ENCODE measurements at regions not wholly inside any gene's neighbourhood (a gene's known extent, or its start where the extent isn't known, plus 50 kb on each side); places are given as distances from the start of the nearest gene placed in this dataset.
"Not testable (repeated sequence)": the region's sequence is repeated elsewhere in the genome, so short reads cannot be mapped to it uniquely, and the experiment has no call there.

DNA sequence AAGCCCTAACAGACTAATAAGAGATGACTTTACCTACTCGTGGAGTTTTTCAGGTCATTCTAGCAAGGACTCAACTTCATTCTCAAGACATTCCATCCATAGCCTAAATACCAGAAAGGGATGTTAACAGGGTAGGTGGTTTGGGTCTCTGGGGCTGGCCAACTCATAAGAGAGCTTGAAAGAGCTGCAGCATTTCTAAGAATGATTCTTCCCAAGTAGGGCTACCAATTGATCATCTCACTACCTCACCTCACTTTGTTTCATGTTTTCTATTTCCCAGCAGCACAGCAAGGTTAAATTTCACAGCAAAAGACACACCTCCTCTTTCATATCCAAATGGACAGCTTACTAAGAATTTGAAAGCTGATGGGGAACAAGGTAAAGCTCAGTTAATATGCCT, 614.8 kb upstream of the DIPK2B start:
- no peak for DNase-seq (ENCODE audit: low spot score)

DNA sequence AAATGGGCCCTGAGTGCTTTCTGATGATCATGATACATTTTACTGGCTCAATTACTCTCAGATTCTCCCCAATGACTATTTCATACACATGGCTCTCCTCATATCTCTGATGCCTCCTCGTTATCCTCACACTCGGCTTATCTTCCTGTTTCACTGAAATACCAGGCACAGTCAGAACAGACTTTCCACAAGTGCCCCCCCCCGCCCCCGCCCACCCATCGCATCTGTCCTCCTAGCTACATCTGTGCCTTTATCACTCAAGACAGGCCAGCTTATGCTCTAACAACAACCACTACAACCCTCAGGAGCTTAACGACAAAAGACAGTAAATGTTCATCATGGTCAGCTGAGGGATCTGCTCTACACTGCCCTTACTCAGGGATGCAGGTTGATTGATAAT, 610.6 kb upstream of the DIPK2B start:
- DNase-seq (ENCODE audit: low spot score) = no peak

DNA sequence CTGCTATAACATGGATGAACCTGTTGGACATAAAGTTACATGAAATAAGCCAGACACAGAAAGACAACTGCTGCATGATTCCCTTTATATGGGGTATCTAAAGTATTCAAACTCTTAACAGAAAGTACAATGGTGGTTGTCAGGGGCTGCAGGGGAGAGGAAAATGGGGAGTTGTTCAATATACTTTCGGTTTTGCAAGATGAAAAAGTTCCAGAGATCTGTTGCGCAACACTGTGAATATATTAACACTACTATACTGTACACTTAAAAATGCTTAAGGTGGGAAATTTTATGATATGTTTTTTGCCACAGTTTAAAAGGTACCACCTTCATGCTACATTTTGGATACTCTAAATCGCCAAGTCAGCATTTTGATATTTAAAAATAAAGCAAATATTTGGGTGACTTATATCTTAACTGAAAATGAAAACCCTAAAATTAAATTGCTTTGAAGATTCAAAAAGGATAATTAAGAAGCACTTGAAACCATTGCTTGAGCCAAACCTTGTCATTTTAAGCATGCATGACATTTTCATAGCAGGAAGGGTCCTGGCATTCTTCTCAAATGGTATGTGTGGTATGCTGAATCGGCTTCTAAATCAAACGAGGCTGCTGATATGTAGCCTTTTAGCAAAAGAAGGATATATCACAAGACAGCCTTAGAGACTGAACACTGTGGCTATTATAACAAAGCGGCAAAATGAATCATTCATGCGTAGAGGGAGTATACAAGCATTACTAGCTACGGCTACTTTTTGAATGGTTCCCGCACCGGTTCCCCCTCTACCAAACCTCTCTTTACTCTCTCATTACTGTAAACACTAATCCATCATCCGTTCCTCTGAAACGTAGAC, 607.1 kb upstream of the DIPK2B start:
- no peak for DNase-seq (ENCODE audit: low spot score)

DNA sequence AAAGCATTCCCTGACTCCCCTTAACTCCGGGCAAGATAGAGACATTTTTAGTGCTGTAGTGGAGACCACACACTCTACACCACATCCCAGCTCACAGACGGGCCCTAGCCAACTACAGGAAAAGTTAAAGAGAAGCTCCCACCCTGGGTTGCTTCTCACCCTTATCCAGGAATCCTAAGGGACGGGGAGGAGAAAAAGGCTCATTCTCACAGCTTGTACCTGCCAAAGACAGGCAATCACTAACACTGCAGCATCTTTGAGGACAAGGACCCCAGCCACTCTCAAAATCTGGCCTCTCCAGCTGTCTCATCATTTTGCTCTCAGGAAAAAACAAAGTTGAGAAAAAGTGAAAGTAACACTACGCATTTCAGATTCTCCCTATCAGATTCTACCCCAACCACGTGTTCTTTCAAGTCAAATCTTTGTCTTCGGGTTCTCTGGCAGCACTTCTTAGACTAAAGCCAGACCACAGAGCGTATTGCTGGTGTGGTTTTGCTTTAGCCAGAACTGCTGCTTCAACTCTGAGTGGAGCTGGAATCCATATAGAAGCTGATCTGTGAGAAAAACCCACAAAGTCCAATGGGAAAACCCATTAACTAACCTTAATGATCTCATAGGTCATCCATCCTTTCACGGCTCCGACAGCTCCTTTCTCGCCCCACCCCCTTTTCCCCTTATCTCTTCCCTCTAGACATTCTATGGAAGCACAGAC, 605.9 kb upstream of the DIPK2B start:
- peak; percentile 36 for DNase-seq (ENCODE audit: low spot score)

DNA sequence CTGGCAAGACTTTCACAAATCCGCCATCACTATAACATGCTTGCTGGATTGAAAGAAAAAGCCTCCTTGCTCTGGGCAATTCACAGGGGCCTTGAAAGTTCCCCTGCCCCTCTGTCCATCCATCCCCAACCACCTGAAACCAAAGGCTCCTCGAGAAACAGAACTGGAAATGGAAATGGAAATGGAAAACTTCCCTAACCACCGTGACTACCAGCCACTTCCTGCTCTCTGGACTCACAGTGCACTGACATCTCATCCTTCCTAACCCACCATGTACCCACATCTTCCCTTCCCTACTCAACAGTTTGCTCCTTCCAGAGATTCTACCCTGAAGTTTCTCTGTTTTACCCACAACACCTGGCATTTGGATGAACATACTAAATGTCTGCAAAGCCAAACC, 603.6 kb upstream of the DIPK2B start:
- no peak for DNase-seq (ENCODE audit: low spot score)

DNA sequence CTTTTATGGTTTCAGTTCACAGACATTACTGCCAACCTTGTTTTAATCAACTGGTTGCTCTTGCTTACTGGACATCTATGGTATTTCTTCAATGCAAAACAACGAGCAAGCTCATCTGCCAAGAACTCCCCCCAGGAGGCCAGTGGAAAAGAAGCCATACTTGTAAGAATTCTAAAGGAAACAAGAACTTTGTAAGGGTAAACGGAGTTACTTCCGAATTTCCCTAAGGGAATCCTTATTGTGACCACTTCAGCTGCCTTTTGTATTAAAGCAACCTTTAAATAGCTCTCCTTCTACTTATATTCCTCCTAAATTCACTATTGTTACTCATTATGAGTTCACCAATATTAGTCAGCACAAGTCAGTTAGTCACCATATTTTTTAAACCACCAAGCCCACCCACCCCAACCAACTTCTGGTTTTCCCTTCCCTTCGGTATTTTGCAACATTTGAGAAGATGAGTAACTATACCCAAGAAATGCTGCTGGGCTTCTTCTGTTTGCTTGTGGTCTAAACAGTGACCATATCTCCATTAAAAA, 602.8 kb upstream of the DIPK2B start:
- DNase-seq (ENCODE audit: low spot score) = peak; percentile 46

DNA sequence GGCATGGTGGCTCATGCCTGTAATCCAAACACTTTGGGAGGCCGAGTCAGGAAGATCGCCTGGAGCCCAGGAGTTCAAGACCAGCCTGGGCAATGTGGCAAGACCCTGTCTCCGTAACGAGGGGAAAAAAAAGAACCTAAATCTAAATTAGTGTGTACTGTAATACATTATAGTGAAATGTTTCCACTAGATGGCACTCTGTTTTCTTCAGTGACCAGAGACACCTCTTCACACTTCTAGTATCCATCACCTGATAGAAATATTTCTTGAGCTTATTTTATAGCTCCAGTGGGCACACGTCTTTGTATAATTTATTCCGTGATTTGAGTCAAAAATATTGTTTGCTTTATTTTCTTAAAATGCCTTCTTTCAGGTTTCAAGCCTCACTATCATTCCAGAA, 600.9 kb upstream of the DIPK2B start:
- no peak for DNase-seq (ENCODE audit: low spot score)

DNA sequence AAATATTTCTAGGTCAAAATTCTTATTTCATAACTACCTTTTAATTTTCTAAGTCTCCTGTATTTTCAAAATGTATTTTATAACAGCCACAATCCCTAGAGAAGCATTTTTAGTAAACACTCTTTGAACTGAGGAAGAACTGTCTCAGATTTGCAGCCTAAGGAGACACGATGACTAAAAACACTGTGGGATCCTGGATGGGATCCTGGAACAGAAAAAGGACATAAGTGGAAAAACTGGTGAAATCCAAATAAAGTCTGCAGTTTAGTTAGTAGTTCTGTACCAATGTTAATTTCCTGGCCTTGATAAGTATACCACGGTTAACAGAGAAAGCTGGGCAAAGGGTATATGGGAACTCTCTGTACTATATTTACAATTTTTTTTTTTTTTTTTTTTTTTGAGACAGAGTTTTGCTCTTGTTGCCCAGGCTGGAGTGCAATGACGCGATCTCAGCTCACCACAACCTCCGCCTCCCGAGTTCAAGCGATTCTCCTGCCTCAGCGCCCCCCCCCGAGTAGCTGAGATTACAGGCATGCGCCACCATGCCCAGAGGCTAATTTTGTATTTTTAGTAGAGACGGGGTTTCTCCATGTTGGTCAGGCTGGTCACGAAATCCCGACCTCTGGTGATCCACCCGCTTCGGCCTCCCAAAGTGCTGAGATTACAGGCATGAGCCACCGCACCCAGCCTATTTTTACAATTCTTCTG, 600.2 kb upstream of the DIPK2B start:
- DNase-seq (ENCODE audit: low spot score) = not testable (repeated sequence)

DNA sequence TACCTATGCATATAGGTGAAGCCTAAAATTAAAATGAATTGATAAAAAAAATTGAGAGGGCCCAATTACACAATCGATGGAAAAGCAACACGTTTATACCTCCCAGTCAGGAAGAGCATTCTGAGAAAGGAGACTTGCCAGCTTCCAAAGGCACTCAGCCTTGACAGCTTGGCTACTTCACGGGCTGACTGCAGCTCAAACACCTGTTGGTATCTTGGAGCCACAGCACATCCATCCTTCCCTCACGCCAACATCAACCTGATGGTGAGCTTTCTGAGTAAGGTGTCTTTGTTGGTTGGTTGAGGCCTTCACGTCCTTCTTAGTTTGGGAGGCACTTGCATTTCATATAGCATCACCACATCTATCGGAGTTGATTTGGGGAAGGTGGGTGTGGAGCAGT, 598.9 kb upstream of the DIPK2B start:
- no peak for DNase-seq (ENCODE audit: low spot score)

DNA sequence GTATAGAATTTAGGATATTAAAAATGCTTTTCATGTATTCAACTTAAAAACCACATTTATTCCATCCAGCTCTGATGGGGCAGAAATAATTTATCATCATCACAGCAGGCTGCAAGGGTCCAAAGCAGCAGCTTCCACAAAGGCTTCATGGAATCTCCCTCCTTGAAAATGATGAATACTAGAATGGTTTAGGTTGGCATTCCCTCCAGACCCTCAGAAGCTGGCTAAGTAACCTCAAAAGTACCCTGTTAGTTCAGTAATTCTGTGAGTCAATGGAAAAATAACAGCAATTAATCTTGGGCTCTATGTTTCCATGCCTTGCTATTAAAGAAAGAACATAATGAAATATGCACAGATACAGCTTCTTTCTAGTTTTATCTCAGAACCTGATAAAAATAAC, 594.9 kb upstream of the DIPK2B start:
- no peak for DNase-seq (ENCODE audit: low spot score)

DNA sequence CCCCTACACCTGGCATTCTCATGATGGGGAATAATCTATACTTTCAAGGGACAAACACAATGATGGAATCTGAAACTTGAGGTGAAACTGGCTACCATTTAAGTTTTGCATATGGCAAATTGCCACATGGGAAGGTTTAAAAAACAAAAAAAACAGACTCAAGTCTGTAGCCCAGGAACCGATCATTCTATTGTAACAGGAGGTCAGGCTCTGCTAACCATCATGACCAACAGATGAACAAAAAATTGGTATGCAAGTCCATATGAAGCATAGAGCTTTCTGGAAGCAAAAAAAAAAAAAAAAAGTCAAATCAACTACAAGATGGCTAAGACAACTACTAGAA, 594.3 kb upstream of the DIPK2B start:
- no peak for DNase-seq (ENCODE audit: low spot score)

DNA sequence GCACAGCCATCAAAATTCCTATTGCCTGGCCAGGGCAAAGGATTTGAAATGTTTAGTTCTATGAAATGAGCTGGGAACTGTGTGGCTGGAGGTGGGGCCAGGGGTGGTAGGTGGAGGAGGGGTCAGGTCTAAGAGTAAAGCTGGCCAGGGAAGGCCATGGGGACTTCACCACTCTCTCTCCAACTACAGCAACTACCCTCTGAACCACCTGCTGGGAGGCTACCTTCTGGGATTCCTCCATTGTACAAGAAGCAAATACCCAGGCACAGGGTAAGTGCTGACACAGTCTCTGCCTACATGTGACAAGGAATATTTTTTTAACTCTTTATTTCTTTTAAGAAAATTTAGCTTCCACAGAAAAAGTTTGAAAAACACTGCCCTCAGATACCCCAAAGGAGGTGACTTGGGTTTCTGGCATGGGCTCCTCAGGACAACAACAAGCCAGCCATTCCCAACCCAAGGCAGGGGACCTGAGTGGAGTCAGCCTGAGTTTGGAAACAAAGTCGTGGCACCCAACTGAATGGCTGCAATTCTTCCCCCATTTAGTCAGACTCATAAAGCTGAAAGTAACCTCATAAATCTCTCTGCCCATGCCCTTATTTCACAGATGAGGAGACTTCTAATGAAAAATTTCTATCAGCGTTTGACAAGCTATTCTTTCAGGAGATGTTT, 593.8 kb upstream of the DIPK2B start:
- no peak for DNase-seq (ENCODE audit: low spot score)

DNA sequence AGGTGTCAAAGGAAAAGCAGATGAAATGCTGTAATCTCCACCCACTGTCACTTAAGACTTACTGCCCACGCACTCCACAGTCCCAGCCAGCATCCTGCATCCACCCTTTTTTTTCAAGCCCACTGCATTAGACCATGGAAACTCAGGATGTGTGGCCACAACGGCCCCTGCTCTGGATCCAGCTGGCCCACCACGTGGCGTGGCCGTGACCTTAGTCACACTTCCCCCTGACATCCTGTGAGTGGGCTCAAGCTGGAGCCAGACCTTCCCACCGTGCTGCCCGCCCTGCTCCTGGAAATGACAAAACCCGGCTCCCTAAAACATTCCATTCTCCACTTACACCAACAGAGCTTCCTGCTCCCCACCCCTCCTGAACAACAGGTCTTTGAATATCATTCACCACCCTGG, 588.3 kb upstream of the DIPK2B start:
- no peak for DNase-seq (ENCODE audit: low spot score)

DNA sequence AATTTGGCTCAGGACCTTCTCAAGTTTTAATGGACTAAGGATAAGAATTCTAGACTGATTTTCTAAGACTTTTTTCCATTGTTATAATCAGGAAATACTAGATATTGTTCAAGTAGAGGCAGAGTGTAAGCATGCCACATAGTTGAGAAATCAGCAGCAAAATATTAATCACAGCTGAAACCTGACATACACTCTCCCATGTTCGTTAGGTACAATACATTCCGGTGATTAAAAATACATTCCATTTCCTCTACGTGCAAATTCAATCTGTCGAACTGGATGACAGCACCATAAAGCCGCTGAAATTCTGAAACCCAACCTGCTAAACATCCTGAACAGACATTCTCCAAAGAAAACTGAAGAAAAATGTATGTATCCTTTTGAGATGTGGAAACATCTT, 587.6 kb upstream of the DIPK2B start:
- no peak for DNase-seq (ENCODE audit: low spot score)

DNA sequence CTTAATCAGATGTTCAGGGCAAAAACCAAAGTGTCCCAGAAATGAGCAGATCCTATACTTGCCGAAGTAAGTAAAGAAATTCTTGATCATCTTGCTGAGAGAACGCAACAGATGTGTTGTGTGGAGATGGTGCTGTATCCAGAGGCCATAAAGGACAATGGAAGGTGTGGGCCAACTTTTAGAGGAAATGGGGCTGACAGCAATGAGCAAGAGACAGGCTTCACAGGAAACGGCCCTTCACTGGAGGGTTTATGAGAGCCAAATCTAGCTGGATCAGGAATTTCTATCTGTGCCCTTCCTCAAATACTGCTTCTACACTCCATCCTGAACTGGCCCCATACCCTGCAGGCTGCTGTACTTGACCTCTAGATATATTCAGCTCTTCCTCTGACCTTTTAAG, 583.9 kb upstream of the DIPK2B start:
- no peak for DNase-seq (ENCODE audit: low spot score)

DNA sequence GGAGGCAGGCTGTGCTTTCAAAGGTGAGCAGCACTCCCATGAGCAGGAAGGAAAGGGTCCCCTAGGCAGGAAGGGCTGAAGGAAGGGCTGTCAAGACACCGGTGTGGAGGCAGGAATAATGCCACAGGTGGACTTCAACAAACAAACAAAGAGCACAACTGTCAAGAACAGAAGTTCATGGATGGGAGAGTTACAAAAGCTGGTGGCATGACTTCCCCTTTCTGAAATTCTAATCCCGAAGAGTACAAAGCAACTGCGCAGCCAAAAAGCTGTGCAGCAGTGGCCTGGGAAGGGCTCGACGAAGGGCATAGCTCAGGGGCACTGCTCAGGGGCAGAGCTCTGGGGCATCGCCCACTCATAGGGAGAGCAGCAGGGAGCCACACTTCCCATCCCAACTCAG, 582.3 kb upstream of the DIPK2B start:
- no peak for DNase-seq (ENCODE audit: low spot score)

DNA sequence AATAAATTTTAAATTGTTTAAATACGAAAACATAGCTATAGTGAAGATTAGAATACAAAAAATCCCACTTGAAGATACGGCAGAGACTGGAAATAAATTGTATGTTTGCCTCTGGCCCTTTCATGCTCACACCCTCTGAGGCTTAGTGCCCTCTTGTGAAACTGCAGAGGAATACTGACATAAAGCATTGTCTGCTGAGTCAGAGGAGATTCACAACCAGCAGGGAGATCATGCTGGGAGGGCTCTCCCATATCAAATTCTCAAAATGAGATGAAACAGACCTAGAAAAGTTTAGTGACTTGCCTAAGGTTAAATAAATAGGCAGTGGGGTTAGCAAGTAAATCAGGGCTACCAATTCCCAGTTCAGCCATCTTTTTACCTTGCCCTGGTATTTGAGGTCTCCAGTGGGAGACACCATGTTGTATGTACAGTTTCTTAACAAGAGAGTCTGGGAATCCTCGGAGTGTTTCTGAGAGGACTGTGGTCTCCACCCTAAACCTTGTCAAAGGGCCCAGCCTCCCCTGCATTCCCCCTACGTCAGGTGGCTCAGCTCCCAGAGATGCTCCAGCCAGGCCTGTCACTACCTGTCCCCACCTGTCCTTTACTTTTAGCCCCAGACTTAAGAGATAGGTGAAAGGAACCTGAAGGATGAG, 581.4 kb upstream of the DIPK2B start:
- peak; percentile 52 for DNase-seq (ENCODE audit: low spot score)

DNA sequence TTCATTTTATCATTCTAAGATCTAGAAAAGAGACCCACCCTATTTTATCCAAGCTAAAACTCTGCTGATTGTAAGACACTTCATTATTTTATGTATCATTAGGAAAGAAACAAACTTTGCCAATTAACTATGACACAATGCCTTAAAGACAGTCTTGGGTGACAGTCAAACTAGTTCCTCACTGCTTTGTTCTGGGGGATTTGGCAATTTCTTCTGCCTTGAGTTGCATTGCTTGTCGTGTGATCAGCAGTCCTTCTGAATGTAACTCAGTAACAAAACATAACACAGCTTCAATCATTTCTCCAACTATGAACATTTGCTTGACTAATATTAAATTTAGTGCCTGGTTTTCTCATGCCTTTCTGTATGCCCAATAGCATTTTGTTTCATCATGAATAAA, 577.9 kb upstream of the DIPK2B start:
- no peak for DNase-seq (ENCODE audit: low spot score)

DNA sequence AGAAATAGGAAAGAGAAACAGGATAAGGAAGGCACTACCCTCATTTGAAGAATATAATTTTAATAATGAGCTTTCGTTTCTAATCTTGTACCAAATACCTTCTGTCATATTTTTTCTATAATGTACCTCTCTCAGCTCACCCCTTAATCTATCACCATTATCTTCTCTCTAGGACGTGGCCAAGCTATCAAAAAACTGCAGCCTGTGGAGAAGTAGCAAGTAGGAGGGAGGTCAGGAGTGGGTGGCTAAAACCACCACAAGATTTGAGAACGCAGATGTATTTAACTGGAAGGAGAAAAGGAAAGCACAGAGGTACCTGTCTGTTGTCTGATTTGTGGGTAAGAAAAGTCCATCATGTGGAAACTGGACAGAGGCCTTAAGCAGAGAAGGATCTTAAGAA, 576.7 kb upstream of the DIPK2B start:
- no peak for DNase-seq (ENCODE audit: low spot score)

DNA sequence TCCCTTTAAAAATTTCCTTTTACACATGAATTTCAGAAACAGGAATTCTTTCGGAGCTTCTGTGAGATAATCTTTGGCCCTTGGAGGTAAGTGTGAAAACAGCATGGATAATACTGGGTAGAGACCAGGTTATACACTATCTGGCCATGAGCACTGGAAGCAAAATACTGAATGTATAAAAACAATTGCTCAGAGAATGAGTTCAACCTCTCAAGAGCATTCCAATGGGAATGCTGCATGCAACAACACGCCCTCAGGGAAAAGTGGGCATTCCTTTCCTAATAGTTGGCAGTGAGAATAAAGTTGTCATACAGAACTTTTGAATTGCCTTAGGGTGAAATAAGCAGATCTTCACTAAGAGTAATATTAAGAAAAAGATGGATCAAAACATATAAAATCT, 574.8 kb upstream of the DIPK2B start:
- peak; percentile 32 for DNase-seq (ENCODE audit: low spot score)

DNA sequence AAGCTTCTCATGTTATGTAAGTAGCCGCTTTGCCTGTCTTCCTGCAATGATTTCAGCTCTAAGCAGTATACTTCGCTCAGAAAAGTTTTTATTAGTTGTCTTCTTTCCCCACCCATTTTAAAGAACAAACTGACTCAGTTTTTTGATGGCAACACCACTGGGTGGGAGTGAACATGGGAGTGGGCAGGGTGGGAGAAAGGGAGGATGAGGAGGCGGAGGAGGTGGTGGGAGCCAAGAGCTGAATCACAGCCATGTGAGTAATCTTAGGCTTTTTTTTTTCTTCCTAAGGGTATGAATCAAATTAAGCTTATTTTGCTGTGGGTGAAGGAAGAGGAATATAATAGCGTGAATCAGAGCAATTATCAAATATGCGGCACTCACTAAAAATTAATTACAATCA, 574.3 kb upstream of the DIPK2B start:
- DNase-seq (ENCODE audit: low spot score) = peak; percentile 25

DNA sequence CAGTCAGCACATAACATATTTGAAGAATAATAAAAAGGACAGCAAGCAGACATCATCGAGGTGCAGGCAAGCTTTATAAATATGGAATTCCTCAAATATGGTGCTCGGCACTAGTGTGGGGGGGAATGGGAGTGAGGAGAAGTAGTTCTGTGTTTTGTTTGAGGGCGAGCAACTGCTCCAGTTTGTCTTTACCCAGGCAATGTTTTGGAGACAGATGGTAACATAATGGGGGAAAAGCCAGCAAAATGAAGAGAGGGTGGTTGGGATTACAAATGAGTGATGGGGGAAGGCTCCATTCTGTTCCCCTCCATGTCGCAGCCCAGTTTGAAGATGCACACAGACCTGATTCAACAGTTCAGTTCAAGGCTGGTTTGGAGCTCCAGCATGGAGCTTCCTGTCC, 572.9 kb upstream of the DIPK2B start:
- DNase-seq (ENCODE audit: low spot score) = no peak
